ENCODE measurements at regions not wholly inside any gene's neighbourhood (a gene's known extent, or its start where the extent isn't known, plus 50 kb on each side); places are given as distances from the start of the nearest gene placed in this dataset.

- peak; percentile 35 for DNase-seq (ENCODE audit: low read depth)
- no peak for TF ChIP-seq CTCF (conservative IDR thresholded peaks at IDR 0.05; ENCODE audit: low read depth, low read length)
- no peak overlapping the region for H3K4me3 ChIP-seq (ENCODE audit: low read depth, low read length)
Observed at GRCh38 chr5:33375900-33376299, 64.9 kb upstream of the TARS1 start.

- H3K4me3 ChIP-seq (ENCODE audit: low read depth, low read length) = no peak overlapping the region
- DNase-seq (ENCODE audit: low read depth) = peak; percentile 60
- peak; percentile 76 for TF ChIP-seq CTCF (conservative IDR thresholded peaks at IDR 0.05; ENCODE audit: low read depth, low read length)
Observed at GRCh38 chr5:33379757-33380156, 61.0 kb upstream of the TARS1 start.

GRCh38 chr5:33381243-33381642 is 59.5 kb upstream of the TARS1 start:
- TF ChIP-seq CTCF (conservative IDR thresholded peaks at IDR 0.05; ENCODE audit: low read depth, low read length) = no peak
- DNase-seq (ENCODE audit: low read depth) = no peak
- no peak overlapping the region for H3K4me3 ChIP-seq (ENCODE audit: low read depth, low read length)

Data from choroid plexus epithelial cell (primary cell).